ENCODE measurements at regions not wholly inside any gene's neighbourhood (a gene's known extent, or its start where the extent isn't known, plus 50 kb on each side); places are given as distances from the start of the nearest gene placed in this dataset.

- POLR2A ChIA-PET, result no interaction called here
- no peaks in the 10 kb centered on the region for H3K36me3 Mint-ChIP-seq
- no peak overlapping the region for H3K27ac Mint-ChIP-seq
- CTCF ChIA-PET, result no interaction called here
- H3K4me3 Mint-ChIP-seq, result no peak overlapping the region
- no peaks in the 10 kb centered on the region for H3K4me1 Mint-ChIP-seq
- H3K27me3 Mint-ChIP-seq, result no peaks in the 10 kb centered on the region
- H3K4me3 ChIP-seq (ENCODE audit: low read length), result no peak overlapping the region
- no peaks in the 10 kb centered on the region for H3K4me1 ChIP-seq (ENCODE audit: insufficient read depth, low read length)
- no peak for DNase-seq
- H3K27ac ChIP-seq (ENCODE audit: low read depth, low read length), result no peak overlapping the region
- no peaks in the 10 kb centered on the region for H3K27me3 ChIP-seq (ENCODE audit: insufficient read depth, low read length, poor library complexity, severe bottlenecking)
- no peaks in the 10 kb centered on the region for H3K9me3 ChIP-seq (ENCODE audit: low read length)
- no peaks in the 10 kb centered on the region for H3K36me3 ChIP-seq (ENCODE audit: insufficient read depth, low read length)
- H3K9me3 Mint-ChIP-seq, result peaks cover 0 to 6% (median 5%) of the 10 kb centered on the region in 5 donors
Observed at GRCh38 chr4:125719987-125720386, 405.2 kb downstream of the FAT4 start.

GRCh38 chr4:125722009-125722408 is 407.3 kb downstream of the FAT4 start:
- Mint-ChIP-seq H3K36me3 (no peaks in the 10 kb centered on the region), H3K27ac (no peak overlapping the region), H3K4me1 (no peaks in the 10 kb centered on the region), H3K27me3 (no peaks in the 10 kb centered on the region), H3K9me3 (peaks cover 0 to 6% (median 5%) of the 10 kb centered on the region in 5 donors), H3K4me3 (no peak overlapping the region)
- no peaks in the 10 kb centered on the region for H3K9me3 ChIP-seq (ENCODE audit: low read length)
- DNase-seq, result no peak
- ChIA-PET POLR2A (no interaction called here), CTCF (no interaction called here)
- no peak overlapping the region for H3K4me3 ChIP-seq (ENCODE audit: low read length)
- H3K27me3 ChIP-seq (ENCODE audit: insufficient read depth, low read length, poor library complexity, severe bottlenecking), result no peaks in the 10 kb centered on the region
- no peak overlapping the region for H3K27ac ChIP-seq (ENCODE audit: low read depth, low read length)
- no peaks in the 10 kb centered on the region for H3K36me3 ChIP-seq (ENCODE audit: insufficient read depth, low read length)
- no peaks in the 10 kb centered on the region for H3K4me1 ChIP-seq (ENCODE audit: insufficient read depth, low read length)

- no peak overlapping the region for H3K4me3 ChIP-seq (ENCODE audit: low read length)
- no peaks in the 10 kb centered on the region for H3K4me1 ChIP-seq (ENCODE audit: insufficient read depth, low read length)
Observed at GRCh38 chr4:125725957-125726525, 411.3 kb downstream of the FAT4 start.

GRCh38 chr4:125727931-125728330 is 413.2 kb downstream of the FAT4 start:
- H3K9me3 Mint-ChIP-seq, result peaks cover 0 to 10% (median 6%) of the 10 kb centered on the region in 5 donors
- no peaks in the 10 kb centered on the region for H3K27me3 Mint-ChIP-seq
- H3K4me3 ChIP-seq (ENCODE audit: low read length), result no peak overlapping the region
- no peaks in the 10 kb centered on the region for H3K36me3 ChIP-seq (ENCODE audit: insufficient read depth, low read length)
- H3K27ac ChIP-seq (ENCODE audit: low read depth, low read length), result no peak overlapping the region
- H3K9me3 ChIP-seq (ENCODE audit: low read length), result no peaks in the 10 kb centered on the region
- ChIA-PET POLR2A (no interaction called here), CTCF (no interaction called here)
- no peak overlapping the region for H3K4me3 Mint-ChIP-seq
- H3K27ac Mint-ChIP-seq, result no peak overlapping the region
- no peaks in the 10 kb centered on the region for H3K4me1 Mint-ChIP-seq
- no peaks in the 10 kb centered on the region for H3K36me3 Mint-ChIP-seq
- no peak for DNase-seq
- H3K27me3 ChIP-seq (ENCODE audit: insufficient read depth, low read length, poor library complexity, severe bottlenecking), result no peaks in the 10 kb centered on the region
- H3K4me1 ChIP-seq (ENCODE audit: insufficient read depth, low read length), result no peaks in the 10 kb centered on the region

More at GRCh38 chr4:125725957-125726525, 411.3 kb downstream of the FAT4 start:
- no peak overlapping the region for H3K4me3 Mint-ChIP-seq
- no peak overlapping the region for H3K27ac ChIP-seq (ENCODE audit: low read depth, low read length)
- no peaks in the 10 kb centered on the region for H3K9me3 ChIP-seq (ENCODE audit: low read length)
- POLR2A ChIA-PET, result no interaction called here
- H3K9me3 Mint-ChIP-seq, result peaks cover 0 to 9% (median 5%) of the 10 kb centered on the region in 5 donors
- H3K36me3 Mint-ChIP-seq, result no peaks in the 10 kb centered on the region
- no peaks in the 10 kb centered on the region for H3K36me3 ChIP-seq (ENCODE audit: insufficient read depth, low read length)
- no peaks in the 10 kb centered on the region for H3K4me1 Mint-ChIP-seq
- H3K27me3 ChIP-seq (ENCODE audit: insufficient read depth, low read length, poor library complexity, severe bottlenecking), result no peaks in the 10 kb centered on the region
- H3K27ac Mint-ChIP-seq, result no peak overlapping the region
- no peak for DNase-seq
- H3K27me3 Mint-ChIP-seq, result no peaks in the 10 kb centered on the region
- CTCF ChIA-PET, result no interaction called here

GRCh38 chr4:125728568-125728967 is 413.8 kb downstream of the FAT4 start:
- Histone ChIP-seq H3K27ac (ENCODE audit: low read depth, low read length) (no peak overlapping the region), H3K27me3 (ENCODE audit: insufficient read depth, low read length, poor library complexity, severe bottlenecking) (no peaks in the 10 kb centered on the region), H3K36me3 (ENCODE audit: insufficient read depth, low read length) (no peaks in the 10 kb centered on the region), H3K4me3 (ENCODE audit: low read length) (no peak overlapping the region), H3K9me3 (ENCODE audit: low read length) (no peaks in the 10 kb centered on the region), H3K4me1 (ENCODE audit: insufficient read depth, low read length) (no peaks in the 10 kb centered on the region)
- Mint-ChIP-seq H3K9me3 (peaks cover 0 to 15% (median 9%) of the 10 kb centered on the region in 5 donors), H3K27ac (no peak overlapping the region), H3K4me3 (no peak overlapping the region), H3K27me3 (no peaks in the 10 kb centered on the region), H3K36me3 (no peaks in the 10 kb centered on the region), H3K4me1 (no peaks in the 10 kb centered on the region)
- ChIA-PET CTCF (no interaction called here), POLR2A (no interaction called here)
- DNase-seq, result no peak

GRCh38 chr4:125729171-125729570 is 414.4 kb downstream of the FAT4 start:
- Histone ChIP-seq H3K36me3 (ENCODE audit: insufficient read depth, low read length) (no peaks in the 10 kb centered on the region), H3K4me1 (ENCODE audit: insufficient read depth, low read length) (no peaks in the 10 kb centered on the region), H3K27ac (ENCODE audit: low read depth, low read length) (no peak overlapping the region), H3K27me3 (ENCODE audit: insufficient read depth, low read length, poor library complexity, severe bottlenecking) (no peaks in the 10 kb centered on the region), H3K4me3 (ENCODE audit: low read length) (no peak overlapping the region), H3K9me3 (ENCODE audit: low read length) (no peaks in the 10 kb centered on the region)
- DNase-seq, result no peak
- Mint-ChIP-seq H3K36me3 (no peaks in the 10 kb centered on the region), H3K9me3 (peaks cover 0 to 15% (median 6%) of the 10 kb centered on the region in 5 donors), H3K4me3 (no peak overlapping the region), H3K27ac (no peak overlapping the region), H3K4me1 (no peaks in the 10 kb centered on the region), H3K27me3 (no peaks in the 10 kb centered on the region)
- ChIA-PET POLR2A (no interaction called here), CTCF (no interaction called here)

- Histone ChIP-seq H3K27me3 (ENCODE audit: insufficient read depth, low read length, poor library complexity, severe bottlenecking) (no peaks in the 10 kb centered on the region), H3K9me3 (ENCODE audit: low read length) (no peaks in the 10 kb centered on the region), H3K4me3 (ENCODE audit: low read length) (no peak overlapping the region), H3K36me3 (ENCODE audit: insufficient read depth, low read length) (no peaks in the 10 kb centered on the region), H3K4me1 (ENCODE audit: insufficient read depth, low read length) (no peaks in the 10 kb centered on the region), H3K27ac (ENCODE audit: low read depth, low read length) (no peak overlapping the region)
- Mint-ChIP-seq H3K36me3 (no peaks in the 10 kb centered on the region), H3K4me1 (no peaks in the 10 kb centered on the region), H3K4me3 (no peak overlapping the region), H3K9me3 (peaks cover 0 to 12% (median 7%) of the 10 kb centered on the region in 5 donors), H3K27me3 (peaks cover 0 to 3% of the 10 kb centered on the region in 2 donors), H3K27ac (no peak overlapping the region)
- DNase-seq, result no peak
- ChIA-PET POLR2A (no interaction called here), CTCF (no interaction called here)
Observed at GRCh38 chr4:125732632-125733031, 417.9 kb downstream of the FAT4 start.

- H3K27me3 ChIP-seq (ENCODE audit: insufficient read depth, low read length, poor library complexity, severe bottlenecking), result no peaks in the 10 kb centered on the region
- Mint-ChIP-seq H3K9me3 (peaks cover 0 to 18% (median 7%) of the 10 kb centered on the region in 5 donors), H3K27ac (no peak overlapping the region), H3K4me3 (no peak overlapping the region), H3K27me3 (peaks cover 0 to 3% of the 10 kb centered on the region in 2 donors), H3K4me1 (no peaks in the 10 kb centered on the region), H3K36me3 (no peaks in the 10 kb centered on the region)
- POLR2A ChIA-PET, result no interaction called here
- CTCF ChIA-PET, result no interaction called here
- no peak for DNase-seq
- no peaks in the 10 kb centered on the region for H3K36me3 ChIP-seq (ENCODE audit: insufficient read depth, low read length)
- H3K4me3 ChIP-seq (ENCODE audit: low read length), result no peak overlapping the region
- H3K27ac ChIP-seq (ENCODE audit: low read depth, low read length), result no peak overlapping the region
- H3K9me3 ChIP-seq (ENCODE audit: low read length), result no peaks in the 10 kb centered on the region
- H3K4me1 ChIP-seq (ENCODE audit: insufficient read depth, low read length), result no peaks in the 10 kb centered on the region
Observed at GRCh38 chr4:125734504-125734903, 419.7 kb downstream of the FAT4 start.

GRCh38 chr4:125735102-125735501 is 420.3 kb downstream of the FAT4 start:
- ChIA-PET CTCF (no interaction called here), POLR2A (no interaction called here)
- H3K36me3 ChIP-seq (ENCODE audit: insufficient read depth, low read length), result no peaks in the 10 kb centered on the region
- H3K4me1 ChIP-seq (ENCODE audit: insufficient read depth, low read length), result no peaks in the 10 kb centered on the region
- no peaks in the 10 kb centered on the region for H3K4me1 Mint-ChIP-seq
- peaks cover 0 to 16% (median 8%) of the 10 kb centered on the region in 5 donors for H3K9me3 Mint-ChIP-seq
- H3K9me3 ChIP-seq (ENCODE audit: low read length), result no peaks in the 10 kb centered on the region
- no peak for DNase-seq
- H3K4me3 Mint-ChIP-seq, result no peak overlapping the region
- no peak overlapping the region for H3K4me3 ChIP-seq (ENCODE audit: low read length)
- no peaks in the 10 kb centered on the region for H3K27me3 ChIP-seq (ENCODE audit: insufficient read depth, low read length, poor library complexity, severe bottlenecking)
- no peak overlapping the region for H3K27ac ChIP-seq (ENCODE audit: low read depth, low read length)
- H3K27ac Mint-ChIP-seq, result no peak overlapping the region
- peaks cover 0 to 3% of the 10 kb centered on the region in 2 donors for H3K27me3 Mint-ChIP-seq
- H3K36me3 Mint-ChIP-seq, result no peaks in the 10 kb centered on the region
